SK-N-SH treated with all-trans-retinoic acid at 6 μM for 48 hours (cell line): ENCODE measurements at regions not wholly inside any gene's neighbourhood (a gene's known extent, or its start where the extent isn't known, plus 50 kb on each side); places are given as distances from the start of the nearest gene placed in this dataset.

Experiments
- ARNTL ChIP-seq: fragments of 450-650 bp; formaldehyde crosslinking; IDR thresholded peaks from 2 replicates; pipeline ENCODE4 v1.5.0; 2020; ENCODE audit warnings: low read depth, mild to moderate bottlenecking, moderate library complexity, borderline replicate concordance
- POU6F1 ChIP-seq: fragments of 250-450 bp; sonication (Bioruptor Pico); IDR thresholded peaks from 2 replicates; pipeline ENCODE4 v1.8.0; 2021; ENCODE audit warnings: low read depth, mild to moderate bottlenecking, moderate library complexity, borderline replicate concordance
- TSHZ2 ChIP-seq: fragments of 250-450 bp; sonication (Bioruptor Pico); IDR thresholded peaks from 2 replicates; pipeline ENCODE4 v1.5.0; 2020; ENCODE audit warnings: mild to moderate bottlenecking, moderate library complexity
- ZFP3 ChIP-seq: fragments of 250-450 bp; sonication (Bioruptor Pico); IDR thresholded peaks from 2 replicates; pipeline ENCODE4 v1.5.0; 2020; ENCODE audit warnings: mild to moderate bottlenecking, moderate library complexity

GRCh38 chr10:33897291-33897752 lies 562.9 kb upstream of the NRP1 start:
- no peak for TF ChIP-seq ZFP3 (CRISPR knock-in tag)
- no peak for TF ChIP-seq ARNTL
- TF ChIP-seq TSHZ2, result no peak
- TF ChIP-seq POU6F1 (CRISPR knock-in tag), result no peak
